T47D (cell line): ENCODE measurements at regions not wholly inside any gene's neighbourhood (a gene's known extent, or its start where the extent isn't known, plus 50 kb on each side); places are given as distances from the start of the nearest gene placed in this dataset.

ENCODE experiments used
- DNase-seq, 2 experiments: peaks; one replicate each; pipeline versions ENCODE4 v3.0.0 to v3.0.0-alpha.2; 2011 to 2012; ENCODE audit warnings: low read depth in 1 of 2, low spot score in 1 of 2
- JUND ChIP-seq: IDR thresholded peaks from 2 replicates; pipeline ENCODE4 v1.6.1; 2012; ENCODE audit warnings: low read depth
- in situ Hi-C: cut with HindIII; loops from 2 replicates; pipeline ENCODE4 v1.10.0; 2016; ENCODE audit warnings: low sequenced_read_pairs, low pct_unique_long_range_greater_than_20kb

DNA sequence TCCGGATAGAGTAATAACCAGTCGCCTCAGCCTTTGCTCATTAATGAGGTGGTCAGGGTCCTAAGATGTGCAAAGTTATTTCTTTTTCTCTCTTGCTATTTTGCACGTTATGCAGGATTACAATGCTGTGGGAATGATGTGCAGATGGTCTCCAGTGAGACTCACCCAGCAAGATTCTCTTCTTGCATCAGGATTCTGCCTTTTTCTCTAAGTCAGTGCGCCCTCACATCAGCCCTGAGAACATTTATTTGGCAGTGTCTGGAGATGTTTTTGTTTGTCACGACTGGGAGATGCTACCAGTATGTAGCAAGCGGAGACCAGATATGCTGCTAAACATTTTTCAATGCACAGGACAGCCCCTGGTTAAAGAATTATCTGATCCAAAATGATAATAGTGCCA, 280.3 kb upstream of the WWC1 start:
- DNase-seq, result no peak
- in situ Hi-C loops, result no loop called here
- TF ChIP-seq JUND, result no peak

DNA sequence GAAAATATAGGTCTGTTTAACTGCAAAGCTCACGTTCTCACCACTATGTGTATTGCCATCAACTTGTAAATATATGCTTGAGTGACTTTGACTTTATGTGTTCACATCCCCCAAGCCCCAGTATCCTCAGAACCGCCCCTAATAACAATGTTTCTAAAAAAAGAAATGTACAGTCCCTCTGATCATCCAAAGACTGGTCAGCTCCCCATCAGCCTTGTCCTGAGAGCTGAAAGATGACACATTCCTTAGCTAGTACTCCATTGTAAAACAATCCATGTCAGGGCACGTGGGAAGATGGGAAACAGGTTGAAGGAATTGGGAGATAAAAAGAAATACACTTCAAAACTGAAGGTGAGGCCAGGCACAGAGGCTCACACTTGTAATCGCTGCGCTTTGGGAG, 279.4 kb upstream of the WWC1 start:
- DNase-seq, result no peak
- no peak for TF ChIP-seq JUND
- in situ Hi-C loops, result no loop called here

DNA sequence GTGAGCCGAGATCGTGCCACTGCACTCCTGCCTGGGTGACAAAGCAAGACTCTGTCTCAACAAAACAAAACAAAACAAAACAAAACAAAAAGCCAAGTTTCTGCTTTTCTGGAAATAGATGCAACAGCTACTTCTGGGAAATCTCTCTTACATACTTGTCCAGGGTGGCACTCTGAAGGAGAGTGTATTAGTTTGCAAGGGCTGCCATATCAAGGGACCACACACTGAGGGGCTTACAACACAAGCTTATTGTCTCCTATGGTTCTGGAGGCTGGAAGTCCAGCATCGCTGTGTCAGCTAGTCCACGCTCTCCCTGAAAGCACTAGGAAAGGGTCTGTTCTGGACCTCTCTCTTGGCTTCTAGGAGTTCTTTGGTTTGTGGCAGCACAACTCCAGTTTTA, 277.9 kb upstream of the WWC1 start:
- no peak for TF ChIP-seq JUND
- in situ Hi-C loops, result no loop called here

DNA sequence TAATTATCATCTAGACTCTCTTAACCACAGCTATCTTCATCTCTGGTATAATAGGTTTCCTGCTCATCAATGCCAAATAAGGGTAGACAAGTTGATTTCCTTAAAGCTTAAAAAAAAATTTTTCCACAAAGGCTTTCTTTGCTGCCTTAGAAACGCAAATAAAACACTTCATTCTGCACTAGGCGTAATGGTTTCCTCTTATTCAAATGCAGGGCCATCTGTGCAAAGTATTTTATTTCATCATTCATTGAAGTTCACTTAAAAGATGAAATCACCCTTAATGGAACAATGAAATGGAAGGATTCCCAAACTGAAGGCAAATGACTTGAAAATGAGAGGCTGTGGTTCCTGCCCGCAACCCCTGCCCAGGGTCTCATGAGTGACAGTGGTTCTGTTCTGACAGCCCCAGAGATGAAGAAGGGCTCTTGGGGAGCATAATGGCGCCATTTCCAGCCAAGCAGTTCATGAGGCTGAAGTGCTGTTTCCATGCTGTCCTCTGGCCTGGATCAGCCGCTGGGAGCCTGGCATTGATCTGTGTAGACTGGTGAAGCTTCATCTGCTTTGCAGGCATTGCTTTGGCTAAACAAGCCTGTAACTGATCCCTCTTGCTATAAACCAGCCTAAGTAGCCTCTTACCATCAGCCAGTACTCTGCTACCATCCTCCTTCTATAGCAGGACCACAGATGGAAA, 276.9 kb upstream of the WWC1 start:
- DNase-seq, result no peak
- no peak for TF ChIP-seq JUND
- in situ Hi-C loops, result no loop called here

More for the DNA sequence above, 277.9 kb upstream of the WWC1 start:
- DNase-seq, result no peak

DNA sequence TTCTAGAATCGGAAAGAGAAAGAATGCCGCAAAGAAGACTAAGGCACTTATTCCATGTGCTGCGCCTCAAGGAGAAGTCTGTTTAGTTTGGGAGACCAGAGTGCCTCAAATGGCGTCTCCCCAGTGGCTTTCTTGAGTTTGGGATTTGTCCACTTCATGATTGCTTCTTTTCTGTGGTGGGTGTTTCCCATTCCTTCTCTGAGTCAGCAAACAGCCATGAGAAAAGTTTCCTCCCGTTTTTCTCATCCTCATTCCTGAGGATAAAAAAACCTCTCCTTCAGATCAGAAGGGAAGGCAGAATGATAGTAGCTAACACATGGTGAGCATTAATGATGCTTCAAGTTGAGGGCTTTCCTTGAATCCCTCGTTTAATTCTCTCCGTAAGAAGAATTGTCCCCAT, 275.9 kb upstream of the WWC1 start:
- in situ Hi-C loops, result no loop called here
- no peak for DNase-seq

DNA sequence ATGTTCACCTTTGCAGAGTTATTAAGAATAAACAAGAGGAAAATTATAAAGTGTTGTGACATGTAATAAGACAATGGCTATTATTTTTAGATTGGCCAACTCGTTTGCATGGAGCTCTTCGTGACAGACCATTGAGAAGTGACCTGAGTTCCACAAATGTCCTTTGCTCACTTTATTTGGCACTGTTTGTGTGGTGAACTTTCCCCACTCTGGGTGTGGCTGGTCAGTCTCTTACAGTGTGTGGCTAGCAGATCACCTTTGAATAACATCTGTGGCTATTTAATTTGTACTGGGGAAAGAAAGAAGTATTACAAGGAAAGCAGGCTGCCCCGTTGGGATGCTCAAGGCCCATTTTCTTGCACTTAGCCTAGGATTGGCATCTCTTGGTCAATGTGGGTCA, 274.1 kb upstream of the WWC1 start:
- in situ Hi-C loops, result no loop called here
- TF ChIP-seq JUND, result no peak
- DNase-seq, result no peak

More for the DNA sequence above, 275.9 kb upstream of the WWC1 start:
- no peak for TF ChIP-seq JUND

DNA sequence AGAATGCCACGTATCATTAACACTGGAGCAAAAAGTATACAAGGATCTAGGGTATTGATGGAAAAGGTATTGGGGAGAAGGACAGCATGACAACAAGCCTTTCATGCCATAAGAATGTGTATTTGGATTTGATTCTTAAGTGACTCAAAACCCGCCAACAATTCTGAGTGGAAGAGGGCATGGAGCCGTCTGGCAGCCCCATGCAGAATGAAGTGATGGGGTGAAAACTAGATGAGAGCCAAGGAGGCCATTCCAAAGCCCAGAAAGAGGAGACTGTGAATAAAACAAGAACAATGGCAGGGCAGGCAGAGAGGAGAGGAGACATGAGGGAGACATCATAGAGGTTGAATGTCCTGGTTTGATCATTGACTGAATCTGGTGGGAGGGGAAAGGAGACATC, 272.3 kb upstream of the WWC1 start:
- no peak for TF ChIP-seq JUND

DNA sequence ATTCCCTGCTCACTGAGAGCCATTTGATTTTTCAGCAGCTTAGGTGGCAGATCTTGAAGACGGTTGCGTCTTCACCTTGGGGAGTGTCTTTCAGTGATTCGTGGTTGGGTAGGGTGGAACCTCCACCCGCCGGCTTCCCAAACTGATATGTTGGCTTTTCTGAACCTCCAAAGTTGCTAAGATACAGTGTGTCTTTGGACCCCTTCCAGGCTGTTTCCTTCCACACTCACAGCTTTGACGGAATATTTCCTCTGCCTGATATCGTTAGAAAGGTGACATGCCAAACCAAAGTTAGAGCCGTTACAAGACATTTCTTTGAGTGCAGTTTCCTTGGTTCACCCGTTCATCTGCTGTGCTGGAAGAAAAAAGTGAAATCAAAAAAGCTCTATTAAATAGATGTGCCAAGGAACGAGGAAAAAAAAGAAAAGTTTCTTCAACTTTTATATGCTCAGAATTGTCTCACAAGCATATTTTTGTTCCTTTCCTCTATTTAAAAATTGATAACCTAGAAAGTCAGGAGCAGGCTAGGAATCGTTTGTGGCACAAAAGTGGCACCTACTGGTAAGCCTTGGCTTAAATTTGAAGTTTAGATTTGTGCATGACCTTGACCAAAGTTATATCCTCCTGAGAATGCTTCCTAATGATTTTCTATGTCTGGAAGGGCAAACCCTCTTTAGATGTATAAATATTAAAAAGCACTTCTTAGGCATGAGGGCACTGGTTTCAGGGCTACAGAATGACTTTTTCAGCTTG, 270.7 kb upstream of the WWC1 start:
- in situ Hi-C loops, result no loop called here
- TF ChIP-seq JUND, result no peak
- peak; percentile 41 to 51 for DNase-seq

More for the DNA sequence above, 272.3 kb upstream of the WWC1 start:
- in situ Hi-C loops, result no loop called here
- no peak for DNase-seq

DNA sequence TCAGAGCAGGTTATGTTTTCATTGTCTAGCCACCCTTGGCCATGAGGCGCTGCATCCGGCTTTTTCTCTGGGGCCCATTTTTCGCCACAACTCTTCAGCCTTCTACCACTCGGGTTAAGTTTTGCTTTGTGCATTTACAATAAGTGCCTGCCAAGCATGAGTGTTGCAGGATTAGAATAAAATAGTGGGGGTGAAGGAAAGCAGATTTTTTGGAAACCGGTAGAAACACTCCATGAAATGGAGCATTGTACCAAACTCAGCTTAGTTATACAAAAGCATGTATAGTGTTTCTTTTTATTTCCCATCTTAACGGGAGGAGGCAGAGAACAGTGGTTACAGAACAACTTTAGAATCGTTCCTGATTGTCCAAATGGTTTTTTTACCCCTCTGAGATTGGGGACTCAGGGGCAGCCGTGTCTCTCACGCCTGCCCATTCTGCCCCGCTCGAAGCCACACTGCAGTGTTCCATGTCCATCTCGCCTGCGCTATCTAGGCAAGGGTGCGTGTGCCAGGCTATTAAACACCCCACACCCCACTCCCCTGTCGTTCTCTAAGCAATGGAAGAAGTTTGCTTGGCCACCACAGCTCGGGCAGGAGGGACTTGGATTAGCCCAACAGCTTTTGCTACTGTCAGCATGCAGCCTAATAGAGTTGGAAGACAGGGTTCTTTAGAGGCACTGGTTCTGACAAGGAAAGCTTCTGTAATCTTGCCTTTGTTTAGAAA, 268.8 kb upstream of the WWC1 start:
- no peak for TF ChIP-seq JUND
- no peak for DNase-seq
- in situ Hi-C loops, result no loop called here

DNA sequence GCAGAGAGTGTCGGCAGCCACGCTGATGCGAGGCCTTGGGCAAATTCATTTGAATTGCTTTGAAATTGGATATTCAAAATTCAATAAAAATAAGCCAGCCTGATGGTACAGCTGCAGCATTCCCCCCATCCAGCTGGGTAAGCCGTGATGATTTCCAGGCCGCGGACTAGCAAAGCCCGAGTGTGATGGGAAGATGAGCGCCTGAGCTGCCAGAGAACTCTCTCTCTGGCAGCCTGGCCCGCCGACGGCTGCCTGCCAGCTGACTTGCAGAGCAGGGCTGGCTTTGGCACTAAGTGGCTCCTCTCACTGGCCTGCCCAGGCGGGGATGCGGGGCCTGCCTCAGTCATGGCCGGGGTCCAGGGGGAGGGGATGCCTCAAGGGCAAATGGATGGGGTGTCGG, 268.3 kb upstream of the WWC1 start:
- in situ Hi-C loops, result no loop called here
- no peak for DNase-seq
- no peak for TF ChIP-seq JUND

DNA sequence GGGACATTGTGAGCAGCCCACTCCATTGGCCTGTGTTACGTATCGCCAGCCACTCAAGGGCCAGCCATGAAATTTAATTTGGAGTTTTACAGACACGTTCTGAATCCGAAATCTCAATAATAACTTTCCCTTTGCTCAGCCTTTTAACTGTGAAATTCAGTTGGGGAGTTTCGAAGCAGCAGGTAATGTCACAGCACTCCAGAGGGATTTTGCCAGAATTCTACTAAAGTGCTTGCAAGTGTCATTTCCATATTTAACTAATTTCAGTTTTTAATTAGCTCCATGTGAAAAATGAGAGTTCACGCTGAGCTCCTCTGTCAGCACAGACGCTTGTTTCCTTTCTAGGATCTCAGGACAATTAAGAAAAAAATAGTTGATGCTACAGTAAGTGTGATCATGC, 267.1 kb upstream of the WWC1 start:
- in situ Hi-C loops, result no loop called here
- DNase-seq, result no peak
- TF ChIP-seq JUND, result no peak

DNA sequence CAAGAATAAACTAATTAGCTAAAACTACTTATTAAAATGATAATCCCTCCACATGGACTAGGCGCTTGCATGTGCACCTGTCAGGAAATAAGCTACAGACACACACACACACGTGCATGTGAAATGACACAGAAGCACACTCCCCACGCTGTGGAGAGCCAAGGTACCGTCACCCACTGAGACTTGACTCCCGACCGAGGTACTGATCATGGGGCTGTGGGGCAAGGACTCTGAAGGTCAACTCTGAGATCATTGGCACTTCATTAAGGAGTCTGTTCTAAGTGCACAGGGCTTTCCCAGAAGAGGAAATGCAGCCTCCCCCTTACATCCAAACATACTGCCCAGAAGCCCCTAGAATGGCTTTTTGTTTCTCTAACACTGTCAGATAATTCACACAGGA, 264.4 kb upstream of the WWC1 start:
- TF ChIP-seq JUND, result no peak
- no peak for DNase-seq
- in situ Hi-C loops, result no loop called here

DNA sequence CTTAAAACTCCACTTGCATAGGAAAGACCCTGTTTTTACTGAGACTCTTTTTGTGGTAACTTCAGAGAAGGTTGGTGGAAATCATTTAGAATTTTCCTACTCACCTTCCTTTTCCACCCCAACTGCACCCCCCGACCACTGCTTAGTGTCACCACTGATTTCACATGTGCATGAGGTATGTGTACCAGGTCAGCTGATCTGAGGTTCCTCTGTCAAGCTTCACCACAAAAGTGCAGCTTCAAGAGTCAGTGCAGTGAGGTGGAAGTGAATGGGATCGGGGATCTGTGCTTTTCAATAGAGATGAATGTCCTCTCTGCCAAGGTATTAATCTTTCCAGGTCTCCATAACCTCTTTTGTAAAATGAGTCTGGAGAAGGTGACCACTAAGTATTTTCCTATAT, 260.5 kb upstream of the WWC1 start:
- in situ Hi-C loops, result no loop called here
- no peak for TF ChIP-seq JUND
- no peak for DNase-seq
